NCI-H345 treated with DMSO at 0.1 percent for 48 hours (cell line): ENCODE measurements at regions not wholly inside any gene's neighbourhood (a gene's known extent, or its start where the extent isn't known, plus 50 kb on each side); places are given as distances from the start of the nearest gene placed in this dataset.
"Not testable (repeated sequence)": the region's sequence is repeated elsewhere in the genome, so short reads cannot be mapped to it uniquely, and the experiment has no call there.

Experiments used
- DNase-seq: peaks from one replicate; lab custom pipeline; 2025; ENCODE audit not compliant: unreplicated experiment; lab: John Stamatoyannopoulos, UW

DNA sequence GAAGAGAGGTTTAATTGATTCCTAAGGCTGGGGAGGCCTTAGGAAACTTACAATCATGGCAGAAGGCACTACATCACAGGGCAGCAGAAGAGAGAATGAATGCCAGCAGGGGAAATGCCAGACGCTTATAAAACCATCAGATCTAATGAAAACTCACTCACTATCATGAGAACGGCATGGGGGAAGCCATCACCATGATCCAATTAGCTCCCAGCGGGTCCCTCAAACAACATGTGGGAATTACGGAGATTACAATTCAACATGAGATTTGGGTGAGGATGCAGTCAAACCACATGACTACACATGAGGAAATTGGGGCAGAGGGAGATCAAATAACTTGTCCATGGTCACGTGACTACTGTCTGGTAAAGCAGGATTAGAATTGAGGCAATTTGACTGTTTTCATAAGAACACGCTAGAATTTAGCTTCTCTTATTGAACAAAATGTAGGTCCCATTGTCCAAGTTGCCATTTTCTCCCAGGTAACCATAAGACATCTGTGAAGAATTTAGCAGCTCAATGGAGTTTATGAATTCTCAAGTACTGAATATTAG is 445.1 kb upstream of the CDH20 start:
- no peak for DNase-seq

DNA sequence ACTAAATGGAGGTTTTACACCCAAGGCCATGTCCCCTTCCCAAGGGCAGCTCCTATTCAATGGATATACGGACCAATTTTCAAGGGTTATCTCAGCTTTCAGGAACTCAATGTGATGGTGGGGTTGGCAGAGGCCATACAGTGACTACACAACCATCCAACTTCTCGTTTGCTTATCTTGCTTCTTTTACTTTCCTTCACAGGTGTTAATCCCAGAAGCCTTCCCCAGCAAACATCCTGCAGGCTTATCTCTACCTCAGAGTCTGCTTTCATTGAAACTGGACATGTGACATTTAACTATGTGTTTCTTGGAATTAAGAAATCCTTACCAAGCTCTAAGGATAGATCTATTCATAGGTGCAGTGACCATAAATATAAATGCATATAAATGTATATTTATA is 443.8 kb upstream of the CDH20 start:
- no peak for DNase-seq

DNA sequence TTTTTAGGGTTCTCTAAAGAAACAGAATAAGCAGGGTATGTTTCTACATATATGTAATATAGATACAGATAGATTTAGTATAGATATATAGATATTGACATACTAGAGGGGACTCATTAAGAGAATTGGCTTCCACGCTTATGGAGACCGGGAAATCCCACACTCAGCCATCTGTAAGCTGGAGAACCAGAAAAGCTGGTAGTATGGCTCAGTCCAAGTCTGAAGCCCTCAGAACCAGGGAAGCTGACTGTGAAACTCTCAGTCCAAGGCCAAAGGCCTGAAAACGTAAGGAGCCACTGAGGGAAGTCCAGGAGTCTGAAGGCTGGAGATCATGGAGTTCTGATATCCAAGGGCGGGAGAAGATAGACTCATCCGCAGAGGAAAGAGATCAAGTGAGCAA is 441.3 kb upstream of the CDH20 start:
- DNase-seq, result no peak

DNA sequence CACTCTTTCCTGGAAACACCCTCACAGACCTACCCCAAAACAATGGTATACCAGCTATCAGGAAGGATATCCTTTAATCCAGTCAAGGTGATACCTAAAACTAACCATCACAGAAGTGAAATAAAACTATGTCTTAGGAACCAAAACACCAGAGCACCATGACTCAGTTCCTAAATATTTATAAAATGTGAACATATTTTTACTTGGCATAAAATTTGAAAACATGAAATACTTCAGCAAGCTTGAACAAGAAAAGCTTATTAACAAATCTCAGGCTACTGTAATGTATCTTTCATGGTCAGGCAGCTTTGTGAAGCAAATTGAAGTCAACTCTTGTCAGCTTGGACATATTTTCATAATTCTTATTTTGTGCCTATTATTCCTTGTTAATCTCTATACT is 440.8 kb upstream of the CDH20 start:
- no peak for DNase-seq

DNA sequence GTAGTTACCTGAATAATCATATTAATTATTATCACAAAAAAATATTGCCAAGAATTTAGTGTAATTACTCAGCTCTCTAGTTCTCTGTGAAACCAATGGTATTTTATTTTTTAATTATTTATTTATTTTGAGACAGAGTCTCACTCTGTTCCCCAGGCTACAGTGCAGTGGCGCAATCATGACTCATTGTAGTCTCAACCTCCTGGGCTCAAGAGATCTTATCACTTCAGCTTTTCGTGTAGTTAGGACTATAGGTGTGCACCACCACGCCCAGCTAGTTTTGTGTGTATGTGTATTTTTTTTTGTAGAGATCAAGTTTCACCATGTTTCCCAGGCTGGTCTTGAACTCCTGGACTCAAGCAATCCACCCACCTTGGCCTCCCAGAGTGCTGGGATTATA is 440.4 kb upstream of the CDH20 start:
- DNase-seq, result no peak

DNA sequence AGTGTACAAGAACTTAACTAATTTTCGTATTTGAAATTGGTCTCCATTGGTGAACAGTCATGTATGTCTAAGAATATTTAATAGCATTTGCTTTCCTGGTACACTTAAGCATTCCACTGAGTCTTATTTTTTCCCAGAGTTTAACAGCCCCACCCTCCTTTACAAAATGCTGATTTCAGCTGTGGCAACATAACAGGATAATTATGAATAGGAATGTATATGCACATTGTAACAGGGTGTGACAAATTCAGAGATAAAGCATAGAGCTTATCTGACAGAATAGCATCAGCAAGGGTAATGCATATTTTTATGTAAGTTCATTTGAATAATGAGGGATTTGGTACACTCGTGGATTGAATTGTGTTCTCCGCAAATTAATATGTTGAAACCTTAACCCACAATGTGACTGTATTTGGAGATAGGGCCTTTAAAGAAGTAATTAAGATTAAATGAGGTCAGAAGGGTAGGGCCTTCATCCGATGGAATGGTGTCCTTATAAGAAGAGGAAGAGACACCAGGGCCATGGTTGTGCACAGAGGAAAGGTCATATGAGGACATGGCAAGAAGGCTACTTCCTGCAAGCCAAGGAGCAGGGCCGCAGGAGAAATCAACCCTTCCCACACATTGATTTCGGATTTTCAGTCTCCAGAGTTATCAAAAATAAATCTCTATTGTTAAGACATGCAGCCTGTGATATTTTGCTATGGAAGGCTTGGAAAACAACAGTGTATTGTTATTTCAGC is 439.7 kb upstream of the CDH20 start:
- no peak for DNase-seq

DNA sequence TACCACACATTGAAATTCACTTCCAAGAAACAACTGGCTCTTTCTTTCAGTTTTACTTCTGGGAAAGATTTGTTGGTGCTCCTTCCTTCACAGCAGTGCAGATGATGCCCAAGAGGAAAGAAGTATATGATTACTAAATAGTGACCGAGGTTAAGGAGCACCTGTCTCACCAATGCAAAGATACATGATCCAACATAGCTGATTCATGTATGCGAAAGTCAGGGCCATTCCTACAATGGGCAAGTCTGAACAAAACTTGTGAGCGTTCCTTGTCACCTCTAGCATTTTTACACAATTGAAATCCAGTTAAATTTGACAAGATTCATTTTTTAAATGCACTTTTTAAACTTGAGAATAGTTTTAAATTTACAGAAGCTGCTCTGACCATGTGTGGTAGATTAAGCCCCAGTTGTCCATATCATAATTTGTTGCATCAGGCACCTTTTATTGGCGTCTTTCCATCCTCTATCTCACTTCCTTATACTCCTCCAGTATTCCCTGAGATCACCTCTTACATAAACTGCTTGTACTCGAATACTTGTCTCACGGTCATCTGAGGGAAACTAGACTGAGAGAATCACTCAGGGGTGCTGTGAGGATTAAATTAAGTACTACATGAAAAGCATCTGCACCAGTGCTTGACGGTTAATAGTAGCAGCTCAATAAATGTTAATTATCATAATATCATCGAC is 438.8 kb upstream of the CDH20 start:
- DNase-seq, result no peak

DNA sequence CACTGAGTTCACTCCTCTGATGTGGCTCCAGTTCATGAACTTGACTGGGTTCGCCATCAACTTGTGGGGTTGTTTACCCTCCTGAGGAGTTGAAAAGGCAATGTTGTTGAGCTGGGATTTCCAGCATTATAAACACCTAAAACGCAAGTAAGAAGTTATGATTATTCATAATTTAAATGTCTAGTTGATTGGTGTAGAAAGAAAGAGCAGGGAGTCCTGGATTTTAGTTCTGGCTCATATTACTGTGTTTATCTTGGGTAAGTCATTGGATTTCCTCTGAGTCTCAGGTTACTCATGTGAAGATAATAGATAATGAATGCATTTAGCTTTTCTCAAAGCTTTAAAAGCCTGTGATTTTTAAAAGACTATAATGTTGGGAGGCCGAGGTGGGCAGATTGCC is 438.0 kb upstream of the CDH20 start:
- DNase-seq, result no peak

DNA sequence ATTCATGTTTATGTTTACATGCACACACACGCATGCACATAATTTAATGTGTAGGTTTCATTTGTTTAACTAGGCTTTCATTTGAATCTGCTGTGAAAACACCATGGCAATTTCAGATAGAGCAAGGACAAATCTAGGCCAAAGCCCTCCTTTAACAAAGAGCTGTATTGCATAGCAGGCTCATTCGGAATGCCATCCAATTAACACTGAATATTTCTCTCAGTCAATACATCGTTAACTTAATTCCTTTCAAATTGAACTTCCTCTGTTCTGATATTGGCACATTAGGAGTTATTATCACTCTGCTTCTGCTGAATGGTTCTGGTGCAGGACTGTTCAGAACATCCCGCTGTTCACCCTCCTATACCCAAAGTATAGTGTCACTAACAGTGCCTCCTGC is 435.1 kb upstream of the CDH20 start:
- no peak for DNase-seq

DNA sequence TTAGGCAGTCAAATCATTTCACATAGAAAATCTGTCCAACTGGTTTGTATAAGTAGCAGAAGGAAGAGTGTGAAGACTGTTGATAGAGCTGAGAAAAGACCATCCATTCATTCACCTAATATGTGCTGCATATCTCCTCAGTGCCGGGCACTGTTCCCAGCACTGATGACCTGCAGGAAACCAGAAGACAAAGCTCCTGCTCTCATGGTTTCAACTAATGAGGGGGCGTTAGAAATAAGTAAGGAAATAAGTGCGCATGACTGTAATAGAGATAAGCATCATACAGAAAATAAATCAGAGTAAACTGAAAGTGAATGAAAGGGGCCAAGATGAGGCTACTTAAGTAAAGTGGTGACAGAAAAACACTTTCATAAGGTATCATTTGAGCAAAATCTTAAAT is 427.5 kb upstream of the CDH20 start:
- DNase-seq, result no peak

DNA sequence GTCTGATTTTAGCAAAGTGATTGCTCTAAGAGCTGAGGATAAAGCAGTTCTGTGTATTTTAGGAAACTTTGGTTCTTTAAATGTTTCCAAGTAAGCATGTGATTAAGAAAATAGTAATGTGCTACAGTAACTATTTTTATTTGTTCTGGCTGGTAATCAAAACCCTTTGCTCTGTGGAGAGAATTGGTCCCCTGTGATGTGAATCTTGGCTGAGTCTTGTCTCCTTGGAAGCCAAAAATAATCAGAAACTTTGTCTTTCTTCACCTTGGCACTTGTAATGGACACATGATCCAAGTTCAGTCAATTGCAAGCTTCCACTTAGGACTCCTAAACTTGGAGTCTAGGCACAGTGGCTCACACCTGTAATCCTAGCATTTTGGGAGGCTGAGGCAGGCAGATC is 422.7 kb upstream of the CDH20 start:
- DNase-seq, result no peak

DNA sequence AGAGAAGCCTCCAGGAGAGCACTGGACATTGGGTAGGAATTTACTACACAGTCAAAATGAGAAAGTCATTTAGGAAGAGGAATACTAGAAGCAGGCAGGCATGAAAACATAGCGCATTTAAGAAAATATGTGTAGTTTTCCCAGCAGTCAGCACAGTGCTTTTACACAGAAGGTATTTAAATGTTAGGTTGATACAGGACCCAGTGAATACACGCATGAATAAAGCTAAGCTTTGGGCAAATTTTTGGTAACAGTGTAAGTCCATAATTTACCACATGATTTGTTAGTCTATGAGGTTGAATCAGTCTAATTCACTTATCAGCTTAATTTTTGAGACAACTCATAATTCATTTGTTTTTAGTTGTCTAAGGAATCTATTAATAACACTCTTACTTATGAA is 421.7 kb upstream of the CDH20 start:
- DNase-seq, result no peak

DNA sequence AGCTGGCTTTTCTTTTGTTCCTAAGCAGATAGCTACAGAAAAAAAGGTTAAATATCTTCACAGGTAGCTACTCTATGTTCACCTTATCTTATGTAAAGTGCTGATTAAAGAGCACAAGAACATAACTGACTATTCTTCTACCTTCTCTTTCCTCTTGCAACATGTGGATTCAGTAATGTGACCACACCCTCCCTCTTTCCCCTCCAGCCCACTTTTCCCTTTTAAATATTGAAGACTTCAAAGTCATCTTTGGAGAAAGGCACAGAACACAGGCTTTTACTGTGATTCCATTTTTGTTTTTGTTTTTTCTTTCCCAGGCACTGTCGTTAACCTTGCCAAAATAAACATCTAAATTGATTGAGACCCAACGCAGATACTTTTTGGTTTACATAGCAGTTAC is 418.1 kb upstream of the CDH20 start:
- no peak for DNase-seq

DNA sequence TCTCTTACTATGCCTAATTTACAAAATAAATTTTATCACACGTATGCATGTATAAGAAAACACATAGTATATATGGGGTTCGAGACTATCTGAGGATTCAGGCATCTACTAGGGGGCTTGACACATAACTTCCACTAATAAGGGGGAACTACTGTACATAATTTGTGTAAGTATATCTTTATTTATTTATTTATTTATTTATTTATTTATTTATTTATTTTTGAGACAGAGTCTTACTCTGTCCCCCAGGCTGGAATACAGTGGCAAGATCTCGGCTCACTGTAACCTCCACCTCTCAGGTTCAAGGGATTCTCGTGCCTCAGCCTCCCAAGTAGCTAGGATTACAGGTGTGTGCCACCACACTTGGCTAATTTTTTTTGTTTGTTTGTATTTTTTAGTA is 414.4 kb upstream of the CDH20 start:
- DNase-seq, result not testable (repeated sequence)

DNA sequence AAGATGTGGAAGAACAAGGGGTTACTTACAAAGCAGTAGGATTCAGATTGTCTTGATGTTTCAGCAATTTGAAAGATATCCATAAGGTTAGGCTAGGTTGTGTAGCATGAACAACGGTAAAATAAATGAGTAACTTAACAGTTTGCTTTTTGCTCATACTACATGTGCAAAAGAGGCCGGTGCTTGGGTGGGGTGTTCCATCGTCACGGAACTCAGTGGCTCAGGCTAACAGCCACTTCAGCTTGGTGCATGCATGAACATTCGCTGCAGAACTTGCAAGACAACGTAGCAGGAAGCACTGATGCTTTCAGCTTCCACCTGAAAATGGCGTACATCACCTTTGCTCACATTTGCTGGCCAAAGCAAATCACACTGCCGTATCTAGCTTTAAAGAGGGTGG is 407.3 kb upstream of the CDH20 start:
- DNase-seq, result no peak

DNA sequence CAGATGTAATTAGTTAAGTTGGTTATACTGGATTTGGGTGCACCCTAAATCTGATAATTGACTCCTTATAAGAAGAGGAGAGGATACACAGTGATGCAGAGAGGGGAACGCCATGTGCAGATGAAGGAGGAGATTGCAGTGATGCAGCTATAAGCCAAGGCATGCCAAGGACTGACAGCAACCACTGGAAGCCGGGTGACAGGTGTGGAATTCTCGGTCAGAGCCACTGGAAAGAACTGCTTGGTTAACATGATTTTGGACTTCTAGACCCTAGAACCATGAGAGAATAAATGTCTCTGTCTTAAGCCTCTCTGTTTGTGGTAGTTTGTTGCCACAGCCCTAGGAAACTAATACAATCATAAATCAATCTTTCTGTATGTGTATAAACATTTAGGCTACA is 403.3 kb upstream of the CDH20 start:
- no peak for DNase-seq

DNA sequence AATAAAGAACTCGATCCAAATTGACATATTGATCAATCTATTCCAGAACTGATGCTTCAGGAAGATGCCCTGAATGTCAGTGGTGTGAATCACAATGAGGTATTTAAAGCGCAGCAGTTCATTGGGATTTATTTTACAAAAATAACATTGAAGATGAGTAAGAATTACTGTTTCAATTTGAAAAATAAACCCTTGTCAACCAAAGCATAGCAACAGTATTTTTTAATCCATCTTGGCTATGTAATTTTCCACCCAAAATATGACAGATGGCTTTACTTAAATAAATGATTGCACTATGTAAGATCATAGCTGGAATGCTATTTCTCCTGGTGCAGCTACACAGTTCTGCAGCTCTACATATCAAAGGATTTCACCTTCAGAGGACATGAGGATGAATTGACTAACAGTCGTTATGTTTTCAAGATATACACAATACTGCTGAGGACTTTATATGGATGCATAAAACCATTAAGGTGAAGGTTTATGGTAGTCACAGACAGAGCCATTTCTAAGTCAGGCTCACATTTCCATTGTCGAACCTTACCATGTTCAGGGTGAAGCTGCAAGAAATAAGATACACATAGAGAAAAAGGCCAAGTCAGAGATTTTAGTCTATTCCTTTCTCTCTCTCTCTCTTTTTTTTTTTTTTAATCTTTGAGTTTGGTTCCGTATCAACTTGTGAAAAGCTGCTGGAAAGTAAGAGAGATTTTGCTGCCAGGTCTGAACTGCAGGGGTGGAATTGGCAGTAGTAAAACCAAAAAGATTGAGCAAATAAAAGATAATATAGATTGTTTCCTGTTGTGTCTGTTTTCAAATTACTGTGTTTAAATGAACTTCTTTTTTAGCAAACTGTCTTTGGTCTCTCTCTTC is 398.0 kb upstream of the CDH20 start:
- DNase-seq, result no peak

DNA sequence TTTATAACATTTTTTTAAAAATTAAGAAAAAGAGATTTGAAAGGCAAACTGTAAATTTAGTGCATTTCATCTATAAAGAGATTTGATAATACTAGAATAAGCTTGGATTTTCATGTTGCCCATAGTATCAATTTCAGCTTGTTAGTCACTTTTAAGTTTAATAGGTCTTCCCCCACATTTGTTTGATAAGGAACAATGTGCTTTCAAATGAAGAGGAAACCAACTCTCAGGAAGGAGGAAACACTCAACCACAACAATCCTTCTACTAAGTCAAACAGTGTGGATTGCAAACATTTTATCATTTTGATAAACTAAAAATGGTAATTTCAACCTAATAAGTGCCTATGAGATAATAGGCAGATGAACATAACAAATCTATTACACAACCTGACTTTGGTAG is 397.1 kb upstream of the CDH20 start:
- no peak for DNase-seq

DNA sequence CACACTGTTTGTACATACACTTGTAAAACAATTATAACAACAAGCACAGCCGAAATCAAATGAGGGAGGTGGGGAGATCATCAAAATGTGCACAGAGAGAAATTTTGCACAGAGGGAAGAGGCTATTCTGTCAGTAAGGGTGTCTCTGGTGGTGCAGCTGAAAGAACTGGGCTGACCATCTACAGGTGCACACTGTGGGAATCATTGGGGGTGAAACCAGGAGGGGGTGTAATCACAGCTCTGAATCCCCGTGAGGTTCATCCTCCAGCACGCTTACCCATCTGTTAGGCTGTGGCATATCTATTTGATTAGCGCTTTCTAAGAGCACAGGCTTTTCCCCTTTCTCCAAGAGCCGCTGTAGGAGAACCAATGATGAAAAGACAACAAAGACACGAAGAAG is 389.9 kb upstream of the CDH20 start:
- no peak for DNase-seq

DNA sequence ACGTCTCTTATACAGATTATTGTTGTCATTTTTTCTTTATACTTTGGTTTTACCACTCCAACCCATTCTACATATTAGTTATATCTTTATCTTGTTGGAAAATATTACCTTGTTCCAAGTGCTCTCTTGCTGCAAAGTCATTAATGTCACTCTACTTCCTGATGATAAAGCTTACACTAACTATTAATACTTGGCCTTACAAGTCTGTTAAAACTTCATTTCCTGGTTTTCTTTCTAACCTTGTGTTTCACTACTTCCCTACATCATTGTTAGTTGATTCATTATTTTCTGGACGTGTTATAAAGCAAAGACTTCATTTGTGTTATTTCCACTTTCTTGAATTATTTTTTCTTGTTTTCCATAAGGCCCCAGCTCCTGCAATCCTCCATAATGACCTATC is 382.6 kb upstream of the CDH20 start:
- no peak for DNase-seq

DNA sequence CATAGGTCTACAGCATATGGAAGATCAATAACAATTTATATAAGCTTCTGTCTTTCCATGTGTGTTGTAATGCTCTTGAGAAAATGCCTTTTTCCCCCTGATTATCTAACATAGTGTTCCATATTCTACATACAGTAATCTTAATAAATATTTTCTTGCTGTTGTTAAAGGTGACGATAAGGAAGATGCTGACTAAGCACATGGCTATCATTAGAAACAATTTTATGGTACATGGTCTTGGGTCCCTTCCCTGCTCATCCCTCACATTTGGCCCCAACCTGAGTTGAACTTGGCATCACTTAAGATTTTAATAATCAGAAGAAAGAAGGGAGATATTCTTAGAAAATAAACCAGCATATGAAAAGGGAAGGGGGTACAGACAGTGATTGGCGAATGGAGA is 382.1 kb upstream of the CDH20 start:
- DNase-seq, result no peak

DNA sequence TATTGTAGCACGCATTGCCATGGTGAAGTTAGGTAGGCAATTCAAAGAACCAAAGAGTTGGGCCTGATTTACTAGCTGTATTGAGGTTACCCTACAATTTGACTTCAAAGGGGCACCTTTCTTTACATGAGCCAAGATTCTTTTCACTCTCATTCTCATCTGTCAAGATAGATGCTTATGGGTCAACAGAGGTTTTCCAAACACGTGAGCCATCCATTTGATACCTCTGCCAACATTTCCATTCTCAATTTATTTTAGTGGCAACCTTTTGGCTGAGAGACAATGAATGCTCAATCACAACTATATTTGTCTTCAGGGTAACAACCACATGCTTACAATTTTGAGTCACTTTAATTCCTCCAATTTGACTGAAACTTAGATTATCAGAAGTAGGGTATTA is 370.6 kb upstream of the CDH20 start:
- no peak for DNase-seq
